Small intestine (tissue), 7 donors: ENCODE measurements at regions not wholly inside any gene's neighbourhood (a gene's known extent, or its start where the extent isn't known, plus 50 kb on each side); places are given as distances from the start of the nearest gene placed in this dataset.
A peak's percentile ranks its signal among the peaks of the same experiment; 100 is the strongest.

ENCODE experiments used
- DNase-seq, 2 donors: peaks; one replicate each; pipeline versions ENCODE4 v3.0.0 to v3.0.0-alpha.2; 2013
- FAIRE-seq: peaks from 2 replicates; lab custom pipeline; 2012; peaks lifted over from hg19 to GRCh38; lab: Jason Lieb, UNC
- H3K27ac ChIP-seq, 3 donors: one replicate each; pipeline ENCODE4 v1.5.1; 2013; ENCODE audit warnings: low read length in 2 of 3, mild to moderate bottlenecking in 2 of 3, control low read depth in 1 of 3, inconsistent platforms in 1 of 3, low read depth in 1 of 3, moderate library complexity in 1 of 3
- H3K27me3 ChIP-seq, 3 donors: one replicate each; pipeline ENCODE4 v1.6.1; 2013; ENCODE audit warnings: low read length in 3 of 3, inconsistent platforms in 1 of 3; ENCODE audit not compliant: control insufficient read depth in 3 of 3, insufficient read depth in 3 of 3
- H3K36me3 ChIP-seq, 3 donors: one replicate each; pipeline ENCODE4 v1.6.1; 2013; ENCODE audit warnings: low read length in 3 of 3, inconsistent platforms in 1 of 3, low read depth in 1 of 3, mild to moderate bottlenecking in 1 of 3, moderate library complexity in 1 of 3; ENCODE audit not compliant: control insufficient read depth in 3 of 3, insufficient read depth in 2 of 3
- H3K4me1 ChIP-seq, 3 donors: one replicate each; pipeline ENCODE4 v1.6.1; 2013; ENCODE audit warnings: low read length in 2 of 3, inconsistent platforms in 1 of 3, low read depth in 1 of 3, mild to moderate bottlenecking in 1 of 3, moderate library complexity in 1 of 3; ENCODE audit not compliant: control insufficient read depth in 3 of 3, insufficient read depth in 2 of 3
- H3K4me3 ChIP-seq, 3 donors: one replicate each; pipeline ENCODE4 v1.5.1; 2013; ENCODE audit warnings: low read length in 3 of 3, control low read depth in 1 of 3, inconsistent platforms in 1 of 3, low read depth in 1 of 3, mild to moderate bottlenecking in 1 of 3, moderate library complexity in 1 of 3
- H3K9me3 ChIP-seq, 2 donors: one replicate each; pipeline ENCODE4 v1.6.1; 2013; ENCODE audit warnings: low read depth in 1 of 2, low read length in 1 of 2; ENCODE audit not compliant: control insufficient read depth in 2 of 2, insufficient read depth in 1 of 2
- WGBS, 3 donors: extraction: QIAGEN DNeasy Blood & Tissue Kit; methylation state at CpG; one replicate each; pipeline ENCODE4 v1.1.7; 2013; 5-methylcytosine and 5-hydroxymethylcytosine counted together
- donor health status: healthy with polysubstance abuse.
- donor health status: control.
- donor health status: control.
- donor health status: Bipolar disorder and iron deficiency.
- donor health status: healthy.

GRCh38 chr18:42281851-42282250, 326.8 kb downstream of the PIK3C3 start:
- no peaks in the 10 kb centered on the region for H3K9me3 ChIP-seq
- no peak overlapping the region for H3K4me3 ChIP-seq
- no peak for DNase-seq
- H3K36me3 ChIP-seq: no peaks in the 10 kb centered on the region
- peak overlapping the region in 1 of 3 donors; percentile 34 for H3K27ac ChIP-seq
- no peaks in the 10 kb centered on the region for H3K27me3 ChIP-seq
- H3K4me1 ChIP-seq: peaks cover 0 to 11% (median 0%) of the 10 kb centered on the region in 3 donors
- FAIRE-seq: no peak

DNA sequence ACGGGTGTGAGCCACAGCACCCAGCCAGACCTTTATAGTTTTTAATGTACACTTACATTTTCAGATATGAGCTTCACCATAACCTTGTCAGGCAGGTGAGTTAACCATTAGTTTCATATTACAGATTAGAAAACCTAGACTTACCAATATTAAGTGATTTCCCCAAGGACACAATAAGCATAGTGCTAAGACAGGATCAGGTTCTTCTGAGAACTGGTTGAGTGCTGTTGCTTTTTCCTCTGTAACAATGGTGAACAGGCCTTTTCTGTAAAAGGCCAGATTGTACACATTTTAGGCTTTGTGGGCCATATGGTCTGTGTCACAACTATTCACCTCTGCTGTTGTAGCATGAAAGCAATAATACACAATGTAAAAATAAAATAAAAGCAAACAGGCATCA, 332.0 kb downstream of the PIK3C3 start:
- H3K9me3 ChIP-seq: no peaks in the 10 kb centered on the region
- H3K4me1 ChIP-seq: no peaks in the 10 kb centered on the region
- no peaks in the 10 kb centered on the region for H3K36me3 ChIP-seq
- WGBS, 3 donors: 72 to 79% (median 73%) methylated on average over 1 of the region's 1 CpG
- H3K4me3 ChIP-seq: no peak overlapping the region
- FAIRE-seq (no peak), DNase-seq (no peak)
- no peak overlapping the region for H3K27ac ChIP-seq
- no peaks in the 10 kb centered on the region for H3K27me3 ChIP-seq

DNA sequence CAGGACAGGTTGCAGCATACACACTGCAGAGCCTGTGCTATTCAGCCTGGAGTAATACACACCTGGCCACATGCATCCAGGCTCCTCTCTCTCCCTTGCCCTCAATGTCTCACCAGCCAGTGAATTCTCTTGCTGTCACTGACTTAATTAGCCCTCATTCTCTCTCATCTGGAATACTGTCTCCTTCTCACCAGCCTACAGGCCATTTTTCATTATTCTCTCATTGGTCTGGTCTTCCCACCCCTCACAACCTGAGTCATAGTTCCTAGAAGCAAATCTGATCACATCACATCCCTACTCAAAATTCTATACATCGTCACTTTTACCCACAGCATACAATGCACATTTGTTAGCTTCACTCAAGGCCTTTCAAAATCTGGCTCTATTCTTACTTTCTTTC, 333.1 kb downstream of the PIK3C3 start:
- no peaks in the 10 kb centered on the region for H3K9me3 ChIP-seq
- WGBS, 3 donors: 92 to 95% (median 92%) methylated on average over 1 of the region's 1 CpG
- no peak for DNase-seq
- H3K27me3 ChIP-seq: no peaks in the 10 kb centered on the region
- no peak for FAIRE-seq
- no peaks in the 10 kb centered on the region for H3K4me1 ChIP-seq
- H3K4me3 ChIP-seq: no peak overlapping the region
- no peak overlapping the region for H3K27ac ChIP-seq
- H3K36me3 ChIP-seq: no peaks in the 10 kb centered on the region

DNA sequence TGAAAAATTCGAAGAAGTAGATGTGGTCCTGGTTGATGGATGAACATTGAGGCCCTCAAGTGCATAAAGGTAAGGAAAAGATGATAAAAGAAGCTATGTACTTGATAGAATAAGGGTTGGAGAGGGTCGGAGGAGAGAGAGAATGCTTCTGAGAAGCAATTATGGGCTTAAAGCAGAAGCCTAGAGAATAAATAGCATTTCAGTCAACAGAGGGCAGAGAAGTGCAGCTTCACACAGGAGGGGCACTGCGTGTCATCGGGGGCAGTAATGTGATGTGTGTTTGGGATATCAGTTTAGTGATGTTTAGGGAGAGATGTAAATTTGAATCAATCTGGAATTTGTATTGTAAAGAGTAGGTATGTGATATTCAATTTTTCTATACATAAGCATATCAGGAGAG, 334.5 kb downstream of the PIK3C3 start:
- 70 to 83% (median 77%) methylated on average over 4 of the region's 4 CpGs for WGBS, 3 donors
- DNase-seq (no peak), FAIRE-seq (no peak)
- no peak overlapping the region for H3K4me3 ChIP-seq
- H3K4me1 ChIP-seq: no peaks in the 10 kb centered on the region
- H3K27ac ChIP-seq: no peak overlapping the region
- no peaks in the 10 kb centered on the region for H3K36me3 ChIP-seq
- H3K9me3 ChIP-seq: no peaks in the 10 kb centered on the region
- H3K27me3 ChIP-seq: no peaks in the 10 kb centered on the region

DNA sequence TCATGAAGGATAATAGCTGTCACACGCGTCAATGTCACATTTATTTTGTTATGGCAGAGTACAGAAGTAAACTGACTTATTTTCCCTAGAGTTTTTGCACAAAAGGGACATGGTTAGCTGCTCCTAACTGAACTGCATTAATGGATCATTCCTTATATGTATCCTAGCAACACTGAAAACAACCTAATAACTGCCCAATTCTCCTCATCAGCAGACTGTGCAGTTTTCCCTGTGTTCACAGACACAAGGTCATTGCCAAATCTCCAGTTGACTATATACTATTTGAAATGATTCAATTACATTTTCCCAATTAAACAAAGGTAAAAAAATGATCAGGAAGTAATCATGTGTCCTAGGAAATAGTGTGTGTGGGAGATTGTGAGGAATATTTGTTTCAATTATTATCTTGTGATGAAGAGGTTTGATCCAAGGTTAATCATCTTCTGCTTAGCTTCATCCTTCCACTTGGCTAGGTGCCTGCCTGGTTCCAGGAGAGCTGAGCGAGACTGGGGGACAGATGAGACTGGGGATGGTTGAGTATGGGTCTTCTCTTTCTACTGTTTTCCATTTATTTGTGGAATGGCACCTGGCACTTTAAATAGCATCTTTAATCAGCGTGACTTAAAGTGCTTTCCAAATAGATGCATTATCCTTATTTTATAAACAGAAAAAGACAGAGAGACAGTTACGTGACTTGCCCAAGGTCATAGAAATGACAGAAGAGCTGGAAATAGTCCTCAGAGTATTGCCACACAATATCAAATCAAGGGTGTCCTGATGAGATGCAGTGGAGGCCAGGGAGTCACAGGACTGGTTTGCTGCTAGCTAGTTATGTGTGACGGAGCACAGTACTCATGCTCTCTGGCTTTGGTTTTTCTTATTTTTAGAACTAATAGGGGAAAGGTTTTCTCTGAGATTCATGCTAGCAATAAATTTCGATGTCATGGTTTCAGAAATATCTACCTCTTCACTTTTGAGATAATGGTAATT, 335.6 kb downstream of the PIK3C3 start:
- Histone ChIP-seq H3K36me3 (no peaks in the 10 kb centered on the region), H3K27me3 (no peaks in the 10 kb centered on the region), H3K27ac (no peak overlapping the region), H3K4me1 (no peaks in the 10 kb centered on the region), H3K9me3 (no peaks in the 10 kb centered on the region), H3K4me3 (no peak overlapping the region)
- WGBS, 3 donors: 67 to 77% (median 70%) methylated on average over 7 of the region's 7 CpGs
- no peak for FAIRE-seq
- DNase-seq: no peak

GRCh38 chr18:42292654-42293053, 337.6 kb downstream of the PIK3C3 start:
- Histone ChIP-seq H3K4me1 (no peaks in the 10 kb centered on the region), H3K27ac (no peak overlapping the region), H3K36me3 (no peaks in the 10 kb centered on the region), H3K4me3 (no peak overlapping the region), H3K27me3 (no peaks in the 10 kb centered on the region), H3K9me3 (no peaks in the 10 kb centered on the region)
- FAIRE-seq (no peak), DNase-seq (no peak)
- 82 to 89% (median 82%) methylated on average over 2 of the region's 2 CpGs for WGBS, 3 donors

DNA sequence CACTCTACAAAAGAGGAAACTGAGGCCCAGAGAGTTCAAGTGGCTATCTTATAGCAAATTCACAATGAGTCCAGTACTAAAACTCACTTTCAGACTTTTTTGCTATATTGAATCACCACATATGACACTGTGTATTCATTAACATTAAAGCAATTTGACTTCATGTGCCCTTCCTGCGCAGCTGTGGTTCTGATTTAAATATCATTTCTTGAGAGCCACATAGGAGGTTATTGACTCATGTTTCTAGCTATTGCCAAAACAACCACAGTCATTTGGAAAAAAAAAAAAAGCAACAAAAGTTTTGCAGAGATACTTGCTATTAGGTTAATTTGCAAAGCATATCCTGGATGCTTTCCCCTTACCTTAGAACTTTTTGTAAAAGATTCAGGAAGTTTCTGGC, 341.2 kb downstream of the PIK3C3 start:
- Histone ChIP-seq H3K36me3 (no peaks in the 10 kb centered on the region), H3K4me1 (no peaks in the 10 kb centered on the region), H3K4me3 (no peak overlapping the region), H3K27ac (no peak overlapping the region), H3K9me3 (no peaks in the 10 kb centered on the region), H3K27me3 (no peaks in the 10 kb centered on the region)
- DNase-seq: no peak
- no peak for FAIRE-seq
- 92 to 94% (median 92%) methylated on average over 1 of the region's 1 CpG for WGBS, 3 donors

DNA sequence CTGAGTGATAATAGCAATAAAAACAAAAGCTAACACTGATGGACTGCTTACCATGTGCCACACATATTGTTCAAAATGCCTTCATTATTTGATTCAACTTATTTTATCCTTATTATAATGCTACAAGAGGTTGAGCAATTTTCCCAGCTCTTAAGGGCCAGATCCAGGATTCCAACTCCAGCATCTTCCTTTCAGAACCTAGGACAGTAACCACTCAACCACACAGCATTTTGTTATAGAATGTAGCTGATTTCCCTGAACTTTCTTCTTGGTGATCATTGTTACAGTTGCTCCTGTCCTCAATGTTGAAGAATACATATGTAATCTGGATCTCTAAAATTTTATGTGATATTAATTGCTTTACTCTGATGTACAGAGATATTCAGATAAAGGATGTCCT, 341.7 kb downstream of the PIK3C3 start:
- DNase-seq (peak in 1 of 2 donors; percentile 8), FAIRE-seq (no peak)
- Histone ChIP-seq H3K27ac (no peak overlapping the region), H3K4me1 (no peaks in the 10 kb centered on the region), H3K9me3 (no peaks in the 10 kb centered on the region), H3K4me3 (no peak overlapping the region), H3K27me3 (no peaks in the 10 kb centered on the region), H3K36me3 (no peaks in the 10 kb centered on the region)
